ENCODE measurements at regions not wholly inside any gene's neighbourhood (a gene's known extent, or its start where the extent isn't known, plus 50 kb on each side); places are given as distances from the start of the nearest gene placed in this dataset.

GRCh38 chr5:8295141-8295540 lies 426.2 kb downstream of the MTRR start:
- Histone ChIP-seq H3K4me1 (ENCODE audit: low read length) (no peaks in the 10 kb centered on the region), H3K36me3 (replicated peaks; ENCODE audit: low read depth, low read length) (no peaks in the 10 kb centered on the region), H3K9me3 (ENCODE audit: insufficient read depth, low read length) (no peaks in the 10 kb centered on the region), H3K27ac (ENCODE audit: low read length) (no peak overlapping the region), H4K20me1 (ENCODE audit: insufficient read depth, low read length) (no peaks in the 10 kb centered on the region), H3K4me3 (ENCODE audit: low read length) (no peak overlapping the region), H3K9ac (ENCODE audit: low read length) (no peak overlapping the region), H3K27me3 (ENCODE audit: low read depth, low read length) (no peaks in the 10 kb centered on the region), H3K79me2 (ENCODE audit: low read length) (no peaks in the 10 kb centered on the region), H2AFZ (ENCODE audit: low read depth, low read length) (no peak overlapping the region), H3K4me2 (ENCODE audit: low read length) (no peak overlapping the region)
- no peak for TF ChIP-seq EZH2phosphoT487 (IDR thresholded peaks at IDR 0.05; ENCODE audit: low read depth)
- TF ChIP-seq, protein P1, sequence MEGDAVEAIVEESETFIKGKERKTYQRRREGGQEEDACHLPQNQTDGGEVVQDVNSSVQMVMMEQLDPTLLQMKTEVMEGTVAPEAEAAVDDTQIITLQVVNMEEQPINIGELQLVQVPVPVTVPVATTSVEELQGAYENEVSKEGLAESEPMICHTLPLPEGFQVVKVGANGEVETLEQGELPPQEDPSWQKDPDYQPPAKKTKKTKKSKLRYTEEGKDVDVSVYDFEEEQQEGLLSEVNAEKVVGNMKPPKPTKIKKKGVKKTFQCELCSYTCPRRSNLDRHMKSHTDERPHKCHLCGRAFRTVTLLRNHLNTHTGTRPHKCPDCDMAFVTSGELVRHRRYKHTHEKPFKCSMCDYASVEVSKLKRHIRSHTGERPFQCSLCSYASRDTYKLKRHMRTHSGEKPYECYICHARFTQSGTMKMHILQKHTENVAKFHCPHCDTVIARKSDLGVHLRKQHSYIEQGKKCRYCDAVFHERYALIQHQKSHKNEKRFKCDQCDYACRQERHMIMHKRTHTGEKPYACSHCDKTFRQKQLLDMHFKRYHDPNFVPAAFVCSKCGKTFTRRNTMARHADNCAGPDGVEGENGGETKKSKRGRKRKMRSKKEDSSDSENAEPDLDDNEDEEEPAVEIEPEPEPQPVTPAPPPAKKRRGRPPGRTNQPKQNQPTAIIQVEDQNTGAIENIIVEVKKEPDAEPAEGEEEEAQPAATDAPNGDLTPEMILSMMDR (IDR thresholded peaks at IDR 0.05; ENCODE audit: low read depth, low read length), result no peak

DNA sequence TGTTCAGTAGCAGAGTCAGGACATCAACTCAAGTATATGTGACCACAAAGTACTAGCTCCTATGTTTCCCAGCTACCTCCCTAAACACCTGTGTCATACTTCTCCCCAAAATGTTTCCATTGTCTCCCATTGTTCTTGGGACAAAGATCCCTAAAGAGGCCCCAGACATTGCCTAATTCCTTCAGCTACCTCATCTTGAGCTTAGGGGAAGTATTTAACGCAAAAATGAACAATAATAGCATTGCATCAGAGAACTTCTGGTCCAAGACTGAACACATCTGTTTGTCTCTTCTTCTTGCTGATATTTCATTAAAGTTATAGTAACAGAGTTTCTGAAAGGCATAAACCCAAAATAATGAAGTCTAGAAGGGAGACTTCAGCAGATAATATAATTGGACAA lies 430.8 kb downstream of the MTRR start:
- no peaks in the 10 kb centered on the region for H3K9me3 ChIP-seq (ENCODE audit: insufficient read depth, low read length)
- H4K20me1 ChIP-seq (ENCODE audit: insufficient read depth, low read length), result no peaks in the 10 kb centered on the region
- no peaks in the 10 kb centered on the region for H3K36me3 ChIP-seq (replicated peaks; ENCODE audit: low read depth, low read length)
- TF ChIP-seq, protein P1 (IDR thresholded peaks at IDR 0.05; ENCODE audit: low read depth, low read length), result no peak
- no peaks in the 10 kb centered on the region for H3K27me3 ChIP-seq (ENCODE audit: low read depth, low read length)
- H3K4me1 ChIP-seq (ENCODE audit: low read length), result no peaks in the 10 kb centered on the region
- H2AFZ ChIP-seq (ENCODE audit: low read depth, low read length), result no peak overlapping the region
- no peaks in the 10 kb centered on the region for H3K79me2 ChIP-seq (ENCODE audit: low read length)
- H3K9ac ChIP-seq (ENCODE audit: low read length), result no peak overlapping the region
- no peak overlapping the region for H3K27ac ChIP-seq (ENCODE audit: low read length)
- H3K4me3 ChIP-seq (ENCODE audit: low read length), result no peak overlapping the region
- no peak overlapping the region for H3K4me2 ChIP-seq (ENCODE audit: low read length)

- no peaks in the 10 kb centered on the region for H3K27me3 ChIP-seq (ENCODE audit: low read depth, low read length)
- TF ChIP-seq EZH2phosphoT487 (IDR thresholded peaks at IDR 0.05; ENCODE audit: low read depth), result no peak
- TF ChIP-seq, protein P1 (IDR thresholded peaks at IDR 0.05; ENCODE audit: low read depth, low read length), result no peak
Measured at GRCh38 chr5:8304341-8304740, 435.4 kb downstream of the MTRR start.

DNA sequence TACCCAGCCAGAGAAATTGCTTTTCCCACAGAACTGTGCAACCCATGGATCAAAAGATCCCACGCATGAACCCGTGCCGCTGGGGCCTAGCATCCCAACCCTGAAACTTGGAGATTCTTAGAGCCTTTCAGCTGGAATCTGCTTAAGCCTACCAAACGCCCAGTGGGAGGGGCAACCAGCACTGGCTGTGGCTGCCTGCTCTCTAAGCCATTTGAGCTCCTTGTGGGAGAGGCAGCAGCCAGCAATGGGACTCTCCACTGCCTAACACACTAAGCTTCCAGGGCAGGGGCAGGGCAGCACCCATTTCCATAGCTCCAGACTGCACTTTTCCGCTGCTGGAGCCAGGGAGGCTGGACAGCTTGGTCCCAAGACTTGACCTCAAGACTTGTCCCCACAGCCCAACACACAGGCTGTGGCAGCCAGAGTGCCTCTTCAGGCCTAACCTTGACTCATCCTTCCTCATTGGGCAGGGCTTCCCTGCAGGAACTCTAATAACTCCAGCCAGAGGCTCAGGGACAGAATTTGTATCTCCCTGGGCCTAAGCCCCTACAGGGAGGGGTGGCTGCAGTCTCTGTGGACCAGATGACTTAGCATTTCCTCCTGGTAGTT lies 437.4 kb downstream of the MTRR start:
- Histone ChIP-seq H4K20me1 (ENCODE audit: insufficient read depth, low read length) (no peaks in the 10 kb centered on the region), H3K27me3 (ENCODE audit: low read depth, low read length) (no peaks in the 10 kb centered on the region), H3K9ac (ENCODE audit: low read length) (no peak overlapping the region), H3K36me3 (replicated peaks; ENCODE audit: low read depth, low read length) (no peaks in the 10 kb centered on the region), H3K27ac (ENCODE audit: low read length) (no peak overlapping the region), H3K4me3 (ENCODE audit: low read length) (no peak overlapping the region), H3K4me2 (ENCODE audit: low read length) (no peak overlapping the region), H3K9me3 (ENCODE audit: insufficient read depth, low read length) (no peaks in the 10 kb centered on the region), H2AFZ (ENCODE audit: low read depth, low read length) (no peak overlapping the region), H3K79me2 (ENCODE audit: low read length) (no peaks in the 10 kb centered on the region), H3K4me1 (ENCODE audit: low read length) (no peaks in the 10 kb centered on the region)
- TF ChIP-seq EZH2phosphoT487 (IDR thresholded peaks at IDR 0.05; ENCODE audit: low read depth), result no peak
- TF ChIP-seq, protein P1 (IDR thresholded peaks at IDR 0.05; ENCODE audit: low read depth, low read length), result no peak

More at GRCh38 chr5:8304341-8304740, 435.4 kb downstream of the MTRR start:
- Histone ChIP-seq H4K20me1 (ENCODE audit: insufficient read depth, low read length) (no peaks in the 10 kb centered on the region), H3K4me1 (ENCODE audit: low read length) (no peaks in the 10 kb centered on the region), H3K4me3 (ENCODE audit: low read length) (no peak overlapping the region), H3K4me2 (ENCODE audit: low read length) (no peak overlapping the region), H3K36me3 (replicated peaks; ENCODE audit: low read depth, low read length) (no peaks in the 10 kb centered on the region), H3K9me3 (ENCODE audit: insufficient read depth, low read length) (no peaks in the 10 kb centered on the region), H2AFZ (ENCODE audit: low read depth, low read length) (no peak overlapping the region), H3K79me2 (ENCODE audit: low read length) (no peaks in the 10 kb centered on the region), H3K9ac (ENCODE audit: low read length) (no peak overlapping the region), H3K27ac (ENCODE audit: low read length) (no peak overlapping the region)
